GM11168 (cell line): ENCODE measurements at regions not wholly inside any gene's neighbourhood (a gene's known extent, or its start where the extent isn't known, plus 50 kb on each side); places are given as distances from the start of the nearest gene placed in this dataset.

Source experiments
- in situ Hi-C: fragments of 300-500 bp; cut with MboI; formaldehyde crosslinking; loops from one replicate; pipeline ENCODE4 v1.12.0; 2022; ENCODE audit warnings: low sequenced_read_pairs; ENCODE audit not compliant: unreplicated experiment

- in situ Hi-C loops: no loop called here
Observed at GRCh38 chr5:152819891-152820290, 414.8 kb upstream of the NMUR2 start.

GRCh38 chr5:152824316-152824715 is 419.2 kb upstream of the NMUR2 start:
- in situ Hi-C loops: no loop called here

GRCh38 chr5:152838241-152838786 is 433.2 kb upstream of the NMUR2 start:
- in situ Hi-C loops: no loop called here

- in situ Hi-C loops: no loop called here
Observed at GRCh38 chr5:152844713-152845112, 439.6 kb upstream of the NMUR2 start.

GRCh38 chr5:152853361-152853760 is 448.3 kb upstream of the NMUR2 start:
- in situ Hi-C loops: no loop called here

GRCh38 chr5:152855441-152855840 is 450.4 kb upstream of the NMUR2 start:
- in situ Hi-C loops: no loop called here

- in situ Hi-C loops: no loop called here
Observed at GRCh38 chr5:152861231-152861630, 456.2 kb upstream of the NMUR2 start.

- in situ Hi-C loops: no loop called here
Observed at GRCh38 chr5:152864447-152864846, 459.4 kb upstream of the NMUR2 start.

GRCh38 chr5:152864991-152865390 is 459.9 kb upstream of the NMUR2 start:
- in situ Hi-C loops: no loop called here

GRCh38 chr5:152869971-152870370 is 464.9 kb upstream of the NMUR2 start:
- in situ Hi-C loops: no loop called here

GRCh38 chr5:152882621-152883020 is 477.5 kb upstream of the NMUR2 start:
- in situ Hi-C loops: no loop called here

GRCh38 chr5:152883066-152883775 is 478.1 kb upstream of the NMUR2 start:
- in situ Hi-C loops: no loop called here

GRCh38 chr5:152884006-152884405 is 478.9 kb upstream of the NMUR2 start:
- in situ Hi-C loops: no loop called here

- in situ Hi-C loops: no loop called here
Observed at GRCh38 chr5:152900332-152900731, 495.3 kb upstream of the NMUR2 start.

GRCh38 chr5:152901754-152902153 is 496.7 kb upstream of the NMUR2 start:
- in situ Hi-C loops: no loop called here

- in situ Hi-C loops: no loop called here
Observed at GRCh38 chr5:152905286-152905685, 500.2 kb upstream of the NMUR2 start.

GRCh38 chr5:152907488-152908245 is 502.6 kb upstream of the NMUR2 start:
- in situ Hi-C loops: no loop called here

GRCh38 chr5:152912924-152913323 is 507.8 kb upstream of the NMUR2 start:
- in situ Hi-C loops: no loop called here

GRCh38 chr5:152932621-152933020 is 527.5 kb upstream of the NMUR2 start:
- in situ Hi-C loops: no loop called here

GRCh38 chr5:152933056-152933455 is 528.0 kb upstream of the NMUR2 start:
- in situ Hi-C loops: no loop called here

GRCh38 chr5:152938630-152939029 is 533.6 kb upstream of the NMUR2 start:
- in situ Hi-C loops: no loop called here
